ENCODE measurements at regions not wholly inside any gene's neighbourhood (a gene's known extent, or its start where the extent isn't known, plus 50 kb on each side); places are given as distances from the start of the nearest gene placed in this dataset.

DNA sequence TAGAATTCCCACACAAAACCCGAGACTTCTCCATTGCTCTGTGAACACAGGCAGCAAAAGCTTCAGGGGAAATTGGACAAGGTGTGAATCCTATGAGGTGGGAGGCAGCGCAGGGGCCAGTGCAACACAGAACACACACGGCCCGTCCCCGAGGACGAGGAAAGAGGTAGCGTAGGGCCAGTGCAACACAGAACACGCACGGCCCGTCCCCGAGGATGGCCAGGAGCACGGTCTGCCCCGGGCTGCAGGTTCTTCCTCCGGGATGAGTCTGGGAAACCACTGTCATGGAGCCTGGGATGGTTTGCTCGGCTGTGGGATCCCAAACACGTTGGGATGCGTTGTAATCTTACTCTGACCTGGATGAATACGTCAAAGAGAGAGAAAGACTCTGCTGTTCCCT, 432.1 kb downstream of the GLRX3 start:
- Histone ChIP-seq H3K4me1 (ENCODE audit: low read depth) (no peaks in the 10 kb centered on the region), H3K36me3 (no peaks in the 10 kb centered on the region), H3K9me3 (ENCODE audit: low read depth) (no peaks in the 10 kb centered on the region), H3K27ac (no peak overlapping the region), H3K27me3 (peaks cover 10% of the 10 kb centered on the region), H3K4me3 (no peak overlapping the region)
- no peak for DNase-seq (ENCODE audit: low read depth in 1 of 2, low spot score in 1 of 2)
- TF ChIP-seq, protein P1, sequence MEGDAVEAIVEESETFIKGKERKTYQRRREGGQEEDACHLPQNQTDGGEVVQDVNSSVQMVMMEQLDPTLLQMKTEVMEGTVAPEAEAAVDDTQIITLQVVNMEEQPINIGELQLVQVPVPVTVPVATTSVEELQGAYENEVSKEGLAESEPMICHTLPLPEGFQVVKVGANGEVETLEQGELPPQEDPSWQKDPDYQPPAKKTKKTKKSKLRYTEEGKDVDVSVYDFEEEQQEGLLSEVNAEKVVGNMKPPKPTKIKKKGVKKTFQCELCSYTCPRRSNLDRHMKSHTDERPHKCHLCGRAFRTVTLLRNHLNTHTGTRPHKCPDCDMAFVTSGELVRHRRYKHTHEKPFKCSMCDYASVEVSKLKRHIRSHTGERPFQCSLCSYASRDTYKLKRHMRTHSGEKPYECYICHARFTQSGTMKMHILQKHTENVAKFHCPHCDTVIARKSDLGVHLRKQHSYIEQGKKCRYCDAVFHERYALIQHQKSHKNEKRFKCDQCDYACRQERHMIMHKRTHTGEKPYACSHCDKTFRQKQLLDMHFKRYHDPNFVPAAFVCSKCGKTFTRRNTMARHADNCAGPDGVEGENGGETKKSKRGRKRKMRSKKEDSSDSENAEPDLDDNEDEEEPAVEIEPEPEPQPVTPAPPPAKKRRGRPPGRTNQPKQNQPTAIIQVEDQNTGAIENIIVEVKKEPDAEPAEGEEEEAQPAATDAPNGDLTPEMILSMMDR (IDR thresholded peaks at IDR 0.05; ENCODE audit: low read depth, low read length), result no peak

DNA sequence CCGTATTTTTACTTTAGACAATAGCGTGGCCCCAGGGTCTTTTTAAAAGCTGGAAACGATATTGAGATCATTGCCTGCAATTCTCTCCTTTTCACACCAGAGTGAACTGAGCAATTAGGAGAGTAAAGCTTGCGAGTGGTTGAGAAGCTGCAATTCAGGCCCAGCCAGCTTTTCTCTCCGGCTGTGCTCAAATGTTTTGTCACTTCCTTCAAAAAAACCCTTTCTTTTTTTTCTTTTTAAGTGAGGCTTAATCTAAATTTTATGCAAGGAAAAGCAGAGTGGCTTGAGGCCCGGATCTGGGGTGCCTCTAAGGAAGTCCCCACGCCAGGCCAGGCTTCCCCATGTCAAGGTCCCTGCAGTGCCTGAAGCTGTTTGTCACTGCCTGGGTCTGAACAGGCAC, 433.9 kb downstream of the GLRX3 start:
- TF ChIP-seq, protein P1 (IDR thresholded peaks at IDR 0.05; ENCODE audit: low read depth, low read length), result no peak
- no peak overlapping the region for H3K27ac ChIP-seq

DNA sequence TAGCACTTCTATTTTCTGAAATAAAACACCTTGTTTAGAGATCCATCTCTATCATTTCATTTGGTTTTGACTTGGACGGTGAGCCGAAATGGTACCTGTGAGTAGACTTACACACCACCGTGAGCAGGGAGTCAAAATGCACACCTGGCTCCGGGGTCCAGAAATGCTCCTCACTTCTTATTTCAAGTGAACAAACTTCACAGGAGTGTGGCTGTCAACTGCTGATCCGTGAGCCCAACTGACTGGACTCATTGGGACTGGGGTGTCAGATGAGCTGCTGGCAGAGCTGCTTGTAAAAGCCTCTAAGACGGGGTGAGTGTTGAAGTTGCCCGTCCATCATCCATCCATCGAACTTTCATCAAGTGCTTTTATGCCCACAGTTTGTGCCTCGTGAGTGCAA, 435.5 kb downstream of the GLRX3 start:
- TF ChIP-seq, protein P1 (IDR thresholded peaks at IDR 0.05; ENCODE audit: low read depth, low read length), result no peak
- Histone ChIP-seq H3K27me3 (peaks cover 32% of the 10 kb centered on the region), H3K36me3 (no peaks in the 10 kb centered on the region), H3K4me3 (no peak overlapping the region), H3K9me3 (ENCODE audit: low read depth) (no peaks in the 10 kb centered on the region), H3K4me1 (ENCODE audit: low read depth) (no peaks in the 10 kb centered on the region), H3K27ac (no peak overlapping the region)
- peak in 1 of 2 donors; percentile 21 for DNase-seq (ENCODE audit: low read depth in 1 of 2, low spot score in 1 of 2)

More for the DNA sequence above, 433.9 kb downstream of the GLRX3 start:
- Histone ChIP-seq H3K36me3 (no peaks in the 10 kb centered on the region), H3K4me1 (ENCODE audit: low read depth) (no peaks in the 10 kb centered on the region), H3K4me3 (no peak overlapping the region), H3K27me3 (peaks cover 24% of the 10 kb centered on the region), H3K9me3 (ENCODE audit: low read depth) (no peaks in the 10 kb centered on the region)
- DNase-seq (ENCODE audit: low read depth in 1 of 2, low spot score in 1 of 2), result no peak

DNA sequence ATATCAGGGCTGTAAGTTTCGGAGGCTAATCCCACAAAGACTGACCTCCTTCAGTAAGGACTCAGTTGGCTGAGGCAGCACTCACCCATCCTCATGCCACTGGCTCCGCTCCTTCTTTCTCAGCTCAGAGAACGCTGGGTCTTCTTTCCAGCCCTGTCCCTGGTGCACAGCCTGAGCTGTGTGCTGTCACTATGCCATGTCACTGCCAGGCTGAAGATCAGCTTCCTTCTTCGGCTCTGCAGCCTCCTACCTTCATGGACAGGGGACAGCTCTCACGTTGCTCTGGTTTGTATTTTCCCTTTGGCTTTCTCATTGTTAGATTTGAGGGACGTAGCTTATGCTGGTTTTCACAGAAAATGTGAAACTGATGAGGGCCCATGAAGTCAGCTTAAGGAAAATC, 437.3 kb downstream of the GLRX3 start:
- no peak for DNase-seq (ENCODE audit: low read depth in 1 of 2, low spot score in 1 of 2)
- H3K36me3 ChIP-seq, result no peaks in the 10 kb centered on the region
- H3K4me1 ChIP-seq (ENCODE audit: low read depth), result no peaks in the 10 kb centered on the region
- peaks cover 30% of the 10 kb centered on the region for H3K27me3 ChIP-seq
- no peak overlapping the region for H3K27ac ChIP-seq
- H3K9me3 ChIP-seq (ENCODE audit: low read depth), result no peaks in the 10 kb centered on the region
- TF ChIP-seq, protein P1 (IDR thresholded peaks at IDR 0.05; ENCODE audit: low read depth, low read length), result no peak
- no peak overlapping the region for H3K4me3 ChIP-seq

DNA sequence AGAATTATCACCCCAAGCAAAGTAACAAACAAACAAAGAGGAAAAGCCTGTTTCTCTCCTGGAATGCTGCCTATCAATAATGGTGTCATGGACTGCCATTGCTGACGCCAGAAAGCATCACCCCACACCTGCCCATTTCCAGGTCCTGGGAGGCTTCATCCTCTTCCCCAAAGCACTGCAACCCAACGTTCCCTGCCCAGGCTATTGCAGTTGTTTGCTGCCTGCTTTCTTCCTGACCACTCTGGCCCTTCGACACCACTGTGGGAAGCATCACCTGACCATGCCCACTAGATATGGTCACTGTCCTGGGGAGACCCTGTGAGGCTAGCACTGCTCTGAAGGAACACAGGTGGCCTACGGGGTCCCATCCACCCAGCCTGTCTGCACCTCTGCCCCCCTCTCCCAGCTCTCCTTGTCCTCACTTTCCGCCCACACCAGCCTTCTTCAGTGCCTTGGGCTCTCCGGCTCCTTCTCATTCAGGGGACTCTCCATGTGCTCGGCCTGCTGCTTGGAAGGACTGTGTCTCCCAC, 439.6 kb downstream of the GLRX3 start:
- DNase-seq (ENCODE audit: low read depth in 1 of 2, low spot score in 1 of 2), result no peak
- Histone ChIP-seq H3K9me3 (ENCODE audit: low read depth) (no peaks in the 10 kb centered on the region), H3K27me3 (peaks cover 30% of the 10 kb centered on the region), H3K4me3 (no peak overlapping the region), H3K27ac (no peak overlapping the region), H3K4me1 (ENCODE audit: low read depth) (no peaks in the 10 kb centered on the region), H3K36me3 (no peaks in the 10 kb centered on the region)
- TF ChIP-seq, protein P1 (IDR thresholded peaks at IDR 0.05; ENCODE audit: low read depth, low read length), result no peak

DNA sequence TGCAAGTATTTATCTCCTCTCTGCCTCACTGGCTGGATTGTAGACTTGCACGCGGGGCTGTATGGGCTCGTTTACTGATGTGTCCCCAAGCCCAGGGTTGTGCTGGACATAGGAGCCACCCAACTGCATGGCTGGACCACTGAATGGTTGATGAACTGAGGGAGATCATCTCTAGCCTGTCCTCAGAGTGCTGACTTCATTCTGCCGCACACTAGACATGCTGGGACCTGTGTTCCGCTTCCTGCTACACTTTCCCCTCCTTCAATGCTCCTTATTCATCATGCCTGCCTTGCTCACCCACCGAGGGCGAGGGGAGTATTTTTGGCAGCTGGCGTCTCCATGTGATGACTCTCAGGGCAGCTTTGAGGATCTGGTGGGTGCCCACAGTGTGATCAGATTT, 440.2 kb downstream of the GLRX3 start:
- DNase-seq (ENCODE audit: low read depth in 1 of 2, low spot score in 1 of 2), result no peak
- TF ChIP-seq, protein P1 (IDR thresholded peaks at IDR 0.05; ENCODE audit: low read depth, low read length), result no peak
- Histone ChIP-seq H3K4me3 (no peak overlapping the region), H3K36me3 (no peaks in the 10 kb centered on the region), H3K9me3 (ENCODE audit: low read depth) (no peaks in the 10 kb centered on the region), H3K4me1 (ENCODE audit: low read depth) (no peaks in the 10 kb centered on the region), H3K27ac (no peak overlapping the region), H3K27me3 (peaks cover 30% of the 10 kb centered on the region)
